Stimulated activated CD8-positive, alpha-beta memory T cell treated with anti-CD3 and anti-CD28 coated beads, Interleukin-4, amount 100 ng/mL, for 4 hours (primary cell): ENCODE measurements at regions not wholly inside any gene's neighbourhood (a gene's known extent, or its start where the extent isn't known, plus 50 kb on each side); places are given as distances from the start of the nearest gene placed in this dataset.
"Not testable (repeated sequence)": the region's sequence is repeated elsewhere in the genome, so short reads cannot be mapped to it uniquely, and the experiment has no call there.

ENCODE experiments used
- DNase-seq, 2 donors: peaks; one replicate each; pipeline ENCODE4 v3.0.0-alpha.2; 2020; ENCODE audit warnings: low read depth in 2 of 2, low spot score in 1 of 2

DNA sequence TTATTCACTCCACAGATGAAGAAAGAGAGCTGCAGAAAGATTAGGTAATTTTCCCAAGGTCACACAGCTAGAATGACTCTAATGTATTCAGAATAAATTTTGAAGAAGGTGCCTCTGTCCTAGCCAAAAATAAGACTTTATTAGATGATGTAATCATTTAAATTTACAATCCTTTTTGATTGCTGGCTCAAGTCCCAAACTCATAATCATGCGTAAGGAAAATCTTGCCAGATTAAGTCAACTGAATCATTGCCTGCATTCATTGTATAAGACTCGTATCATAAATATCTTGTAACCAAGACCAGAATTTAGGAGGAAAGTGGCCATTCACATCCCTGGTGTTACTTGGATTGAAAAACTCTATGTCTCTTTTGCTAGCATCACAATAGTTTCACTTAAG, 53.1 kb upstream of the STK39 start:
- no peak for DNase-seq

DNA sequence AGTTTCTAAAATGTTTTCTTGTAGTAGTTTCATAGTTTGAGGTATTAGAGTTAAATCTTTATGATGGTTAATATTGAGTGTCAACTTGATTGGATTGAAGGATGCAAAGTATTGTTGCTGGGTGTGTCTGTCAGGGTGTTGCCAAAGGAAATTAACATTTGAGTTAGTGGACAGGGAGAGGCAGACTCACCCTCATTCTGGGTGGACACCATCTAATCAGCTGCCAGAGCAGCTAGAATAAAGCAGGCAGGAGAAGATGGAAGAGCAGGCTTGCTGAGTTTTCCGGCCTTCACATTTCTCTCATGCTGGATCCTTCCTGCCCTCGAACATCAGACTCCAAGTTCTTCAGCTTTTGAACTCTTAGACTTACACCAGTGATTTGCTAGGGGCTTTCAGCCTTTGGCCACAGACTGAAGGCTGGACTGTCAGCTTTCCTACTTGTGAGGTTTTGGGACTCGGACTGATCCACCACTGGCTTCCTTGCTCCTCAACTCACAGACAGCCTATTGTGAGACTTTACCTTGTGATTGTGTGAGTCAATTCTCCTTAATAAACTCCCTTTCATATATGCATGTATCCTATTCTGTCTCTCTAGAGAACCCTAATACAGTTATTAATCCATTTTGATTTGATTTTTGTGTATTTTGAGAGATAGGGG, 56.8 kb upstream of the STK39 start:
- no peak for DNase-seq

DNA sequence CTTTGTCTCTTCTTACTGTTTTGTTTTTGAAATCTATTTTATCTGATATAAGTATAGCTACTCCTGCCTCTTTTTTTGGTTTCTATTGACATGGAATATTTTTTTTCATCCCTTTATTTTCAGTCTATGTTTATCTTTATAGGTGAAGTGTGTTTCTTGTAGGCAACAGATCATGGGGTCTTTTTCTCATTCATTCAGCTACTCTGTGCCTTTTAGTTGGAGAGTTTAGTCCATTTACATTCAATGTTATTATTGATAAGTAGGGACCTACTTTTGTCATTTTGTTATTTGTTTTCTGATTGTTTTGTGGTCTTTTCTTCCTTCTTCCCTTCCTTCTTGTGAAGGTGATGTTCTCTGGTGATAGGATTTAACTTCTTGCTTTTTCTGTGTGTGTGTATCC, 60.0 kb upstream of the STK39 start:
- DNase-seq = no peak

GRCh38 chr2:168310580-168310979, 63.2 kb upstream of the STK39 start:
- no peak for DNase-seq

GRCh38 chr2:168311261-168311910, 64.0 kb upstream of the STK39 start:
- DNase-seq = no peak

GRCh38 chr2:168312036-168312822, 64.8 kb upstream of the STK39 start:
- no peak for DNase-seq

GRCh38 chr2:168314236-168314635, 66.8 kb upstream of the STK39 start:
- DNase-seq = no peak

GRCh38 chr2:168315331-168316072, 68.1 kb upstream of the STK39 start:
- no peak for DNase-seq

GRCh38 chr2:168316073-168316440, 68.7 kb upstream of the STK39 start:
- DNase-seq = no peak

DNA sequence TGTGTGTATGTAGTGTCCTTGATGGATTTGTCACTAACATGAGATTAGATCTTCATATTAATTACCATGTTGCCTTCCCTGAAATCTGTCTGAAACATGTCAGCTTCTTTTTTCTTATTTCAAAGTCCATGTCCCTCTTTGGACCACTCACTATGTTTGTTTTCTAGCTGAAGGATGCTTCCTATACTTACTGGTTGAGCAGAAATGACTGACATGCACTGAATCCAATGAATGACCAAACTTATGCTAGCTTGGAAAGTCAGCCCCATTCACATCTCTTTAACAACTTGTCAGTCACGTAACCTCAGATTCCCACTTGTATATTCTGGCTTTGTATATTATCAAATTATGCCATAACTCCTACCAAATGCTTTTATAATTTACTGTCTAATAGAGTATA, 69.9 kb upstream of the STK39 start:
- DNase-seq = no peak

DNA sequence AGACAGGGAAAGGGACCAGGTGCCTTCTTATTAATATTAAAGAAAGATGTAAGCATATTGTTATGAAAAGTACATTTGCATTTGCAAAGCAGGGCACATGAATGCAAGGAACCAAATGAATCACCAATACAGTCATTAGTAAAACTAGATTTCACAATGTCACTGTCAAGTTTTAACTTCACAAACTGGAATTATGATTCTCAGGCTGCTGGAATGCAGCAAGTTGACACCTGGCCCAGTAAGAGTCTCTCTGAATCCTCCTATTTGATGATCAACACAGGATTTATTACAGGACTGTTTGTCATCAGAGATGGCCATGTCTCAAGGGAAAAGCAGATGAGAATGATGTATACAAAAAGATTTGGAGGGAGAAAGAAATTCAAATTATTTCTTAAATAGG, 72.9 kb upstream of the STK39 start:
- no peak for DNase-seq

DNA sequence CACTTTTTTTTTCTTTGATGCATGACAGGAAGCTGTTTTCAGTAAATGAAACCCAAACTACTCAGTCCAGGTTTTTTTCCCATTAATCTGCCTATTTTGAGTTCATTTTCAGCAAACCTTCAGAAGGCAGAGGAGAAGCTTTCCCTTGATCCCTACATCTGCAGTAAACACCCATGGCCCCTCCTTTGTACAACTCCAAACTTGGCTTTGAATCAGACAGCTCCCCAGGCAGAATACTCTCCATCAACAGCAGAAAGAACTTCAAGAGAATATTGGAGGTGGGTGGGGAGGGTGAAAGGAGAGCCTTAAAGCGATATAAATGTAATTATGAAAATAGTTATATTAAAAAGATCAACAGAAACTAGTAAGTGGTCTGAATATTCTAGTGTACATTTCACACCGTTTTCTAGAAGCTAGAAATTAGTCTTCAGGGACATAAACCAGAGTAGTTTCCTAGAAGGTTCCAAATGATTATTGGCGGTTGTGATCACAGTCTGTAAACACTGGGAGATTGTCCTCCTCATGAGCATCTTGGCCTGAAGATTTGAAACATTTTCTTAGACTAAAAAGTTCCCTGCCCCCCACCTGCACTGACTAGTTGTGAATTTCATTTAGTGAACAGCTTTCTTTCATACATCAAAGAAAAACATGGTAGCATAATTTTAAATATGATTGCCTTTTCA, 75.1 kb upstream of the STK39 start:
- no peak for DNase-seq

DNA sequence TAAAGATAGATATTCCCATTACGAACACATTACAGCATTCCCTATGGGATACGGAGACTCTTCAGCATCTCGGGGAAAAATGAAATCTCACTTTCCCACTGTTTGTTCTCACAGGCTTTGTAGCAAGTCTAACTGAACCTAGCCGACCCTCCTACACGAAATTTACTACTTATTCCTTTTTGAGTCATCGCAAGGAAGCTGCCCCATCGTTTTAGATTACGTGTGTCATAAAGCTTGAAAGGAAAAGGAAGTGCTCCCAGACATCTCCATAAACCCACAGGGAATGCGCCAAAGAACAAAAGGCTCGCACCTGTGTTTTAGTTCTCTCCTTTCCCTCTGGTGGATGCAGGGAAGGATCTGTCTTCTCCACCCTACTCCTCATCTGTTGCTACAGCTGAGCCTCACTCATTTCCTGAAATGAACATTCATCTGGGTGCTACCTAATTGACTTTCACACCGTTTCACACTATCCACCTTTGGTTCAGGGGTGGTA, 76.2 kb upstream of the STK39 start:
- no peak for DNase-seq

DNA sequence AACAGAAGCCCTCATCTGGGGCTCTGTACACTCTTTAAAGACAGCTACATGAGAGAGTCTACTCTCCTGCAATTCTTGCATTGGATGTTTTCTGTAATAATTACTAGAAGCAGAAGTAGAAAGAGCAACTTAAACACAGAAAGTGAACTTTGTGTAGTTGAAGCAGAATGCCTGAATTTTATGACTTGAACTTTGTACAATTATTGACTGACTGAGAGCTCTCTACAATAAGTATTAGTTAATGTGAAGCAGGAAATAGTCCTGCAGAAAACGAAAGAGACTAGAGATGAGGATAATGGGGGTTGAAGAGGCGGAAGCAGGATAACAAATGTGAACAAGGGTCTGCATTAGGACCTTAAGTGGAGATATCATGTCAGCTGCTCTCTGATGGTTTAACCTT, 79.2 kb upstream of the STK39 start:
- DNase-seq = no peak

DNA sequence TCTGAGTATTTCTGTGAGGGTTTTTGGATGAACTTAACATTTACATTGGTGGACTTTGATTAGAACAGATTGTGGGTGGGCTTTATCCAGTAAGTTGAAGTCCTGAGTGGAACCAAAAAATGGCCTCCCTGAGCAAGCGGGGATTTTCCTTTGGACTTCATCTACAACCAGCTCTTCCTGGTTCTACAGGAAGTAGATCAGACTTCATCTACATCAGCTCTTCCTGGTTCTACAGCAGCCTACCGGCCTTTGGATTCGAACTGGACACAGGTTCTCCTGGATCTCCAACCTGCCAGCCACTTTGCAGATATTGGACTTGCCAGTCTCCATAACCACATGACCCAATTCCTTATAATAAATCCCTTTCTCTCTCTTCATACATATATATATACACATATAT, 79.9 kb upstream of the STK39 start:
- no peak for DNase-seq

GRCh38 chr2:168328421-168328820, 81.0 kb upstream of the STK39 start:
- DNase-seq = no peak

DNA sequence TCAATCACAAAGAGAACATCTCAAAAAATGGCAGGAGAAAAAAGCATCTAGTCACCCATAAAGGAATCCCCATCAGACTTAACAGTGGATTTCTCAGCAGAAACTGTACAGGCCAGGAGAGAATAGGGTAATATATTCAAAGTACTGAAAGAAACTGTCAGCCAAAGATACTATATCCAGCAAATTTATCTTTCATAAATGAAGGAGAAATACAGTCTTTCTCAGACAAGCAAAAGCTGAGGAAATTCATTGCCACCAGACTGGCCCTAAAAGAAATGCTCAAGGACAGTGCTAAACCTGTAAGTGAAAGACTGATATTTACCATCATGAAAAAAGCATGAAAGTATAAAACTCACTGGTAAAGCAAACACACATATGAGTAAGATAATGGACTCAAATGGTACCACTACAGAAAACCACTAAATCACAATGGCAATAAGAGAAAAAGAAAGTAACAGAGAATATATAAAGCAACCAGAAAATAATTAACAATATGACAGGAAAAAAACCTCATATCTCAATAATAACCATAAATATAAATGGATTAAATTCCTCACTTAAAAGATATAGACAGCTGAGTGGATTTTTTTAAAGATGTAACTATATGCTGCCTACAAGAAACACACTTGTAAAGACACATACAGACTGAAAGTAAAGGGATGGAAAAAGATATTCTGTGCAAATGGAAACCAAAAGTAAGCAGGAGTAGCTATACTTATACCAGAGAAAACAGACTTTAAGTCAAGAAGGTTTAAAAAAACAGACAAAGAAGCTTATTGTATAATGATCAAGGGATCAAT, 83.4 kb upstream of the STK39 start:
- no peak for DNase-seq

- not testable (repeated sequence) for DNase-seq
These were observed 87.9 kb upstream of the STK39 start for GRCh38 chr2:168335254-168335653.

- peak in 1 of 2 donors; percentile 3 for DNase-seq
These were observed 89.5 kb upstream of the STK39 start for GRCh38 chr2:168336786-168337388.

GRCh38 chr2:168338292-168338691, 90.9 kb upstream of the STK39 start:
- no peak for DNase-seq
